ENCODE measurements at regions not wholly inside any gene's neighbourhood (a gene's known extent, or its start where the extent isn't known, plus 50 kb on each side); places are given as distances from the start of the nearest gene placed in this dataset.

GRCh38 chr3:13123765-13124164 is 50.5 kb upstream of the IQSEC1 start:
- no peaks in the 10 kb centered on the region for H3K36me3 ChIP-seq (ENCODE audit: control insufficient read depth in 3 of 3, insufficient read depth in 3 of 3, low read length in 3 of 3)
- H3K9me3 ChIP-seq (ENCODE audit: control insufficient read depth in 3 of 3, low read length in 3 of 3), result no peaks in the 10 kb centered on the region
- H3K4me1 ChIP-seq (ENCODE audit: control insufficient read depth in 3 of 3, insufficient read depth in 3 of 3, low read length in 3 of 3), result peaks cover 0 to 13% (median 5%) of the 10 kb centered on the region in 3 donors
- H3K9ac ChIP-seq (ENCODE audit: low read depth in 1 of 3, low read length in 3 of 3), result no peak overlapping the region
- no peak overlapping the region for H3K27ac ChIP-seq (ENCODE audit: low read depth, low read length)
- no peak overlapping the region for H3K4me3 ChIP-seq (ENCODE audit: low read length in 3 of 3)
- H3K27me3 ChIP-seq (ENCODE audit: control insufficient read depth in 3 of 3, insufficient read depth in 3 of 3, low read length in 3 of 3), result no peaks in the 10 kb centered on the region

GRCh38 chr3:13123013-13123654 is 49.9 kb upstream of the IQSEC1 start:
- no peaks in the 10 kb centered on the region for H3K9me3 ChIP-seq (ENCODE audit: control insufficient read depth in 3 of 3, low read length in 3 of 3)
- H3K27me3 ChIP-seq (ENCODE audit: control insufficient read depth in 3 of 3, insufficient read depth in 3 of 3, low read length in 3 of 3), result no peaks in the 10 kb centered on the region
- peaks cover 0 to 13% (median 5%) of the 10 kb centered on the region in 3 donors for H3K4me1 ChIP-seq (ENCODE audit: control insufficient read depth in 3 of 3, insufficient read depth in 3 of 3, low read length in 3 of 3)
- H3K27ac ChIP-seq (ENCODE audit: low read depth, low read length), result no peak overlapping the region
- H3K9ac ChIP-seq (ENCODE audit: low read depth in 1 of 3, low read length in 3 of 3), result no peak overlapping the region
- H3K36me3 ChIP-seq (ENCODE audit: control insufficient read depth in 3 of 3, insufficient read depth in 3 of 3, low read length in 3 of 3), result no peaks in the 10 kb centered on the region
- no peak overlapping the region for H3K4me3 ChIP-seq (ENCODE audit: low read length in 3 of 3)

Measured in skeletal muscle tissue (tissue), 3 donors.